Tibial nerve (tissue), 3 donors: ENCODE measurements at regions not wholly inside any gene's neighbourhood (a gene's known extent, or its start where the extent isn't known, plus 50 kb on each side); places are given as distances from the start of the nearest gene placed in this dataset.

Experiments used
- POLR2A ChIP-seq, 2 donors: fragments of 450-650 bp; IDR thresholded peaks; one replicate each; pipeline ENCODE4 v1.6.1; 2017; ENCODE audit warnings: antibody characterized with exemption in 2 of 2, mild to moderate bottlenecking in 2 of 2, moderate library complexity in 2 of 2
- TF ChIP-seq, protein P1 (sequence below), 5 experiments: fragments of 200-600 bp in 3 of 5; fragments of 450-650 bp in 2 of 5; sonication (generic) in 3 of 5; IDR thresholded peaks; one replicate each; pipeline ENCODE4 v1.5.1; 2016 to 2019; ENCODE audit warnings: antibody characterized with exemption in 5 of 5, mild to moderate bottlenecking in 3 of 5, moderate library complexity in 2 of 5

DNA sequence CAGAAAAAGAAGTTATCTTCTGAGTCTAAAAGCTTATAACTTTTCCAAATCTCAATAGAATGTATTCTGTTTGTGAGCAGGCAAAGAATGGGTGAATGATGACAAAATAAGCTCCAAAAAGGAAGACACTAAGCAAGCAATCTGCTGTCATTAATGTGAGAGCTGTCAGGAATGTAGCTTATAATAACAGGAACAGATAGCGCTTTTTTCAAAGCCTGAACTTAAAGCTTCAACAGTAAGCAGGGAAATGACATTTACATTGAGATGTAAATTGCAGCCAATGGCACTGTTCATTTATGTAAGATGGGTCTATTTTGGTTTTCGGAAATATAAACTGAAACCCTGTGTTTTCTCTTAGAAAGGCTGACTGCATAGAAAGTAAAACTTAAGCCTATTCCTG, 1005.9 kb downstream of the PDHA2 start:
- TF ChIP-seq, protein P1, sequence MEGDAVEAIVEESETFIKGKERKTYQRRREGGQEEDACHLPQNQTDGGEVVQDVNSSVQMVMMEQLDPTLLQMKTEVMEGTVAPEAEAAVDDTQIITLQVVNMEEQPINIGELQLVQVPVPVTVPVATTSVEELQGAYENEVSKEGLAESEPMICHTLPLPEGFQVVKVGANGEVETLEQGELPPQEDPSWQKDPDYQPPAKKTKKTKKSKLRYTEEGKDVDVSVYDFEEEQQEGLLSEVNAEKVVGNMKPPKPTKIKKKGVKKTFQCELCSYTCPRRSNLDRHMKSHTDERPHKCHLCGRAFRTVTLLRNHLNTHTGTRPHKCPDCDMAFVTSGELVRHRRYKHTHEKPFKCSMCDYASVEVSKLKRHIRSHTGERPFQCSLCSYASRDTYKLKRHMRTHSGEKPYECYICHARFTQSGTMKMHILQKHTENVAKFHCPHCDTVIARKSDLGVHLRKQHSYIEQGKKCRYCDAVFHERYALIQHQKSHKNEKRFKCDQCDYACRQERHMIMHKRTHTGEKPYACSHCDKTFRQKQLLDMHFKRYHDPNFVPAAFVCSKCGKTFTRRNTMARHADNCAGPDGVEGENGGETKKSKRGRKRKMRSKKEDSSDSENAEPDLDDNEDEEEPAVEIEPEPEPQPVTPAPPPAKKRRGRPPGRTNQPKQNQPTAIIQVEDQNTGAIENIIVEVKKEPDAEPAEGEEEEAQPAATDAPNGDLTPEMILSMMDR (IDR thresholded peaks at IDR 0.05): no peak
- TF ChIP-seq POLR2A (IDR thresholded peaks at IDR 0.05): no peak
